HG03103 (cell line): ENCODE measurements at regions not wholly inside any gene's neighbourhood (a gene's known extent, or its start where the extent isn't known, plus 50 kb on each side); places are given as distances from the start of the nearest gene placed in this dataset.
"Not testable (repeated sequence)": the region's sequence is repeated elsewhere in the genome, so short reads cannot be mapped to it uniquely, and the experiment has no call there.

Experiments
- ATAC-seq: cut with Tn5 transposase; IDR thresholded peaks from one replicate; pipeline ENCODE4 v1.9.1; 2021; ENCODE audit warnings: low read depth; ENCODE audit not compliant: unreplicated experiment

DNA sequence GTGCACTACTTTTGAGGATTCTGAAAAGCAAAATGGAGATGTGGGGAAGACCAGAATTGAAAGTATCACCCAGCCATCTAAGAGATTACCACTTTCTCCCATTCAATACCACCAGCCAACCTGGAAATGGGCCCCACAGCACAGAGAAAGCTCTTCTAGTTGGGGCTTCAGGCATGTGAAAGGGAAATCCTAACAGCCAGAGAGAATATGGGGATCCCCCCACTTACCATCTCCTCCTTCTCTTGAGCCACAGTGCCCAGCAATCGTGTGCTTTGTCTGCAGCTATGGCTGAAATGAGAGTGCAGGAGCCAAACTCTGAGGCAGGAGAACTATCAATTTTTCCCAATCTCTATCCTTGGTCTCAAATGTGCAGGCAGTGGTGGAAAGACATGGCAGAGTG is 173.2 kb upstream of the KCTD7 start:
- not testable (repeated sequence) for ATAC-seq

GRCh38 chr7:66456431-66456830 is 172.2 kb upstream of the KCTD7 start:
- ATAC-seq = not testable (repeated sequence)

DNA sequence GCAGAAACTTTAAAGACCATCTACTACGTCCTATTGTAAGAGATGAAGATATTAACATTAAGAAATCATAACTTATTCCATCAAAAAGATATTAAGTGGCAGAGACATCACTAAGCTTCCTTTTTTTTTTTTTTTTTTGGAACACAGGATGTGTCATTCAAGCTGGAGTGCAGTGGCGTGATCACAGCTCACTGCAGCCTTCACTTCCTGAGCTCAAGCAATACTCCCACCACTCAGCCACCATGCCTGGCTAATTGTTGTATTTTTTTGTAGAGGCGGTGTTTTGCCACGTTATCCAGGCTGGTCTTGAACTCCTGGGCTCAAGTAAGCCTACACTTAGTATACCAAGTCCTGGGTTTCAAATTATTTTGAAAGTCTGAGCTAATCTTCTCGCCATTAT is 169.7 kb upstream of the KCTD7 start:
- ATAC-seq = not testable (repeated sequence)

GRCh38 chr7:66459783-66460413 is 168.8 kb upstream of the KCTD7 start:
- not testable (repeated sequence) for ATAC-seq

GRCh38 chr7:66460921-66461361 is 167.7 kb upstream of the KCTD7 start:
- ATAC-seq = no peak

DNA sequence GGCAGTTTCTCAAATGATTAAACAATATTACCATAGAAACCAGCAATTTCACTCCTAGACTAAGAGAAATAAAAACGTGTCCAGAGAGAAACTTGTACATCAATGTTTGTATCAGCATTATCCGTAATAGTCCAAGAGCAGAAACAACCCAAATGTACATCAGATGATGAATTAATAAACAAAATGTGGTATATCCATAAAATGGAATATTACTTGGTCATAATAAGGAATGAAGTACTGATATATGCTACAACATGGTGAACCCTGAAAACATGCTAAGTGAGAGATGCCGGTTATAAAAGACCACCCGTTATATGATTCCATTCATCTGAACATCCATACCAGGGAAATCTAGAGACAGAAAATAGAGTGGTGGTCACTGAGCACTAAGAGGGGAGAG is 167.3 kb upstream of the KCTD7 start:
- ATAC-seq = not testable (repeated sequence)

GRCh38 chr7:66462831-66463230 is 165.8 kb upstream of the KCTD7 start:
- ATAC-seq = not testable (repeated sequence)

DNA sequence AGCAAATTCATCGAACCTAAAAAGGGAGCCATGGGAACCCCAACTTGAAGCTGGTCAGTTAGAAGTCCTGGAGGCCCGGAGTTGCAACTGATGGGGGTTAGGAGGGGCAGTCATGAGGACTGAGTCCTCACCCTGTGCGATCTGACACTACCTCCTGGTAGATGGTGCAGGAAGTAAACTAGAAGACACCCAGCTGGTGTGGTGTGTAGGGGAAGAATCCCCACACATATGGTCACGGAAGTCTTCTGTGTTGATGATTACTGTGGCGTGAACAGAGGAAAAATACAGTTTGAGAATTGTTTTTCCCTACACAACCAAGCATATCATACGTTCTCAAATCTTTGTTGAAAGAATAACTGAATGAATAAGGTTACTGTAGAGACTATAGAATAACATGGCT is 164.6 kb upstream of the KCTD7 start:
- no peak for ATAC-seq

DNA sequence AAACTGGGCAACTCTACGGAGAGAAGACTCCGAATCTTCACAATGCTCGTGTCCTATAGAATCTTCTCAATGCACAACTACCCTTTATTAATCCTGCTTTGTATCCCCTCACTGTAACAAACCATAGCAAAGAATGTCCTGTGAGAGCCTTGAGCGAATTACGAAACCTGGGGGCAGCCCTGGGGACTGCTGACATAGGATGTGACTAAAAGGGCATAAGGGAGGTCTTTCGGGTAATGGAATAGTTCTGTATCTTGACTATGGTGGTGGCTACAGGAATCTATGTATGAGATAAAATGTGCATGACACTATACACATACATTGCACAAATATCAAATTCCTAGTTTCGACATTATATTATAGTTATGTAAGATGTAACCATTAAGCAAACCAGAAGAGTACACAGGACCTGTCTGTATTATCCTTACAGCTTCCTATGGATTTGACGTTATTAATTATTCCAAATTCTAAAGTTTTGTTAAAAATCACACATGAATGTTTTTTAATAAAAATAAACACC is 162.5 kb upstream of the KCTD7 start:
- no peak for ATAC-seq

GRCh38 chr7:66467887-66468286 is 160.8 kb upstream of the KCTD7 start:
- no peak for ATAC-seq

- not testable (repeated sequence) for ATAC-seq
These were observed 155.6 kb upstream of the KCTD7 start for GRCh38 chr7:66473064-66473463.

- no peak for ATAC-seq
These were observed 154.2 kb upstream of the KCTD7 start for GRCh38 chr7:66474441-66474840.

GRCh38 chr7:66476056-66476455 is 152.6 kb upstream of the KCTD7 start:
- ATAC-seq = not testable (repeated sequence)

DNA sequence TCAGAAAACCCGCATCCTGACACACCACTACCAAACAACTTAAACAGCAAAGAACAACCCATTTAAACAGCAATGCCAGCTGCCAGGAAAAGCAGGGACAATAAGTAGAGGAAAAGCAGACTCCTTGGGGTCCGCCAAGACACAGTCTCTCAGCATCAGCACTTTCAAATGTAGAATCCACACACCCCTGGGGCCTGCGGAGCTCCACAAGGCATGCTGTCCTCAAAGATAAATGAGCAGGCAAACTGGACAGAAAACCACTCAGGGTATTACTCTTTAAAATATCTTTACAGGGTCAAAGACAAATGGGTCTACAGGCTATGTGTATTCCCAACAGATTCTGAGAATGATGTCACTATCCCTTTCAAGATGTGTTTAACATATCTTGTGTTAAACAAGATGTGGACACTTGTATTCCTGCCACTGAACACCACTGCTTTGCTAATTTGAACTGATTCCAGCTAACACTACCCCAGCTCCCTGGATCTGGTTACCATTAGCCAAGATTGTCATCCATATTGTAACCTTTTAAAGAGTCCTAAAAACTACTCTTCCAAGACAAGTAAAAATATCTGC is 150.8 kb upstream of the KCTD7 start:
- ATAC-seq = not testable (repeated sequence)

DNA sequence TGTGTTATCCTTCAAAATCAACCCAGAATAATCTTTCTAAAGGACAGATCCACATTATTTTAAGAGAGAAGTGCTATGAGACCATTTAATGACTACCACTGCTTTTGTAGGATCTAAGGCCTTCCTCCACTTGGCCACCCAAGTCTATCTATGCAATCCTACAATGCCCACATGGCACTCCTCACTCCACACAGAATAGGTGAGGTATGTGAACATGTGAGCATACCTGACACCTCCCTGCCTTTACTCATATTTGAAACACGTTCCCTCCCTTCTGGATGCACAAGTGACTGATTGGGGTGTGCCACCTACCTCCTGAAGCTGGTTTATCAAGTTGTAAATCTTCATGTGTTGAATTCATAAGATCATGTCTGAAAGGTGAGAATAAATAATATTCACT is 147.5 kb upstream of the KCTD7 start:
- ATAC-seq = not testable (repeated sequence)

DNA sequence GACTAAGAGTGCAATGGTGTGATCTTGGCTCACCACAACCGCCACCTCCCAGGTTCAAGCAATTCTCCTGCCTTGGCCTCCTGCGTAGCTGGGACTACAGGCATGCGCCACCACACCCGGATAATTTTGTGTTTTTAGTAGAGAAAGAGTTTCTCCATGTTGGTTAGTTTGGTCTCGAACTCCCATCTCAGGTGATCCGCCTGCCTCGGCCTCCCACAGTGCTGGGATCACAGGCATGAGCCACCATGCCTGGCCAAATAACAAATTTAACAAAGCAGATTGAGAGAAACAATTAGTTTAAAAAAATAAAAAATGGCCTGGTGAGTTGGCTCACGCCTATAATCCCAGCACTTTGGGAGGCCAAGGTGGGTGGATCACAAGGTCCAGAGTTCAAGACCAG is 139.6 kb upstream of the KCTD7 start:
- not testable (repeated sequence) for ATAC-seq

DNA sequence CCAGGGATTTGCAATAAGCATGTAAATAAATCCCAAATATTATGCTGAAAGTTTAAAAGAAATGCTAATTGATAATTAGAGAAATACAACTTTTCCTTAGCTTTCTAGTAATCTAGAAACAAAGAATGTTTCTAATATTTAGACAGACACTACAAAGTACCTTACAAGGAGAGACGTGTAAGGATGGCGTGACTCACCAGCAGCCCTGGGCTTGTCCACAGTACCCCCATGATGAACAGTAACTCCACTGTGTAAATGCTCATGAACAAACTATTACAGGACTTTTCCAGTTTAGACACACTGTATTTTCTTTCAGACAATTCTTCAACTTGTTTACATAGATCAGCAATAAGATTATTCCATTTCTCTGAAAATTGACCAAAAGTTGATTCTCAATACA is 138.9 kb upstream of the KCTD7 start:
- ATAC-seq = not testable (repeated sequence)

GRCh38 chr7:66490979-66491378 is 137.7 kb upstream of the KCTD7 start:
- not testable (repeated sequence) for ATAC-seq

DNA sequence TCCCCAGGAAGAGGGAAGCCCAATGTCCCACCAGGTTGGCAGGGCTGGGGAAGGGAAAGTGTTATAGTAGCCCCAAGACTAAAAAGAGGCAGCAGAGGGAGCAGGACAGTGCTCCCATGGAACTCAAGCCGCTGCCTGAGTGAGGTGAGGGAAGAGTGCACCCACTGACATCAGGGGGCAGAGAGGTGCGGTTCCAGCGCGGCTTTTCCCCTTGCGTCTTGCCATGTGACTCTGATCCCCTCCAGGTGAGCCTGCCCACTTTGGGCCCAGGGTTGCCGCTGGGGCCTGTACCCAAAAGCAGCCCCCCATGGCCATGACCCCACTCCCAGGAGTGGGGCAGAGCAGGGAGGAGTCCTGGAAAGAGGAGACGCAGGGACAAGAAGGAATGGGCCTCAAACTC is 136.3 kb upstream of the KCTD7 start:
- ATAC-seq = not testable (repeated sequence)

GRCh38 chr7:66493235-66494205 is 135.2 kb upstream of the KCTD7 start:
- peak; percentile 97 for ATAC-seq

DNA sequence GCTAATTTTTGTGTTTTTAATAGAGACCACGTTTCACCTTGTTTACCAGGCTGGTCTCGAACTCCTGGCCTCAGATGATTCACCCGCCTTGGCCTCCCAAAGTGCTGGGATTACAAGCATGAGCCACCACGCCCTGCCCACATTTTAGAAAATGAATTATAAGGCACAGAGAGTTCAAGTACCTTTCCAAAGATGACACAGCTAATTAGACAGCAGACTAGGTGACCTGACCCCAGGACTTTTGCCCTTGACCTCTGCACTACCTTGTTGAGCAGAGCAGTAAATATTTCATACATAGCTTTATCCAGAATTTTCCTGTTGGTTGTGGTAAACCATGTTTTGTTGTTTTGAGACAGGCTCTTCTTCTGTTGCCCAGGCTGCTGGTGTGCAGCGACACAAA is 131.3 kb upstream of the KCTD7 start:
- no peak for ATAC-seq
